GM12892 (cell line): ENCODE measurements at regions not wholly inside any gene's neighbourhood (a gene's known extent, or its start where the extent isn't known, plus 50 kb on each side); places are given as distances from the start of the nearest gene placed in this dataset.

Source experiments
- DNase-seq: peaks from one replicate; pipeline ENCODE4 v3.0.0; 2011; ENCODE audit not compliant: insufficient read length
- FAIRE-seq: peaks from 2 replicates; lab custom pipeline; 2011; peaks lifted over from hg19 to GRCh38; lab: Jason Lieb, UNC
- POLR2A ChIP-seq: IDR thresholded peaks from 2 replicates; pipeline ENCODE4 v1.6.1; 2011; ENCODE audit warnings: low read depth, low read length, control low read depth
- POLR2AphosphoS5 ChIP-seq: IDR thresholded peaks from 2 replicates; pipeline ENCODE4 v1.6.1; 2011; ENCODE audit warnings: low read depth, low read length, control low read depth
- TAF1 ChIP-seq: IDR thresholded peaks from 2 replicates; pipeline ENCODE4 v1.6.1; 2011; ENCODE audit warnings: low read depth, mild to moderate bottlenecking, control low read depth, low read length, borderline replicate concordance

- TF ChIP-seq POLR2A, result no peak
- no peak for TF ChIP-seq POLR2AphosphoS5
- TF ChIP-seq TAF1, result no peak
- FAIRE-seq, result no peak
- DNase-seq, result no peak
Measured at GRCh38 chr12:115075552-115076170, 391.7 kb upstream of the TBX3 start.

DNA sequence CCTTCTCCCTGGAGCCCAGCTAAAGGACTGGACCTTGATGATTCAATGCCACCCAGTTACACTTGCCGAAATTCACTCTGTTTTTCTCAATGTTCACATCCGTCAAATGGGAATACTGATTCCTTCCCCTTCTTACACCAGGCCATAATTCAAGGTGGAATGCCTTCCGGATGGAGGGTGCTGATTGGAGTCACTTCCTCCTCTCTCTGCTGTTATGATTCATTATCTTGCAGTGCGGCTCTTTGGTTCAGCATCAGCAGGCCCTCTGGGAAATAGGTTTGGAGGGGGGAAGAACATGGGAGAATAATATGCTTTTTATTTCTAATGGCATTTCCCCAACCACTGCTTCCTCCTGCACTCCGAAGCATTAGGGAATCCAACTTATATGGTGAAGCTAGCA lies 390.6 kb upstream of the TBX3 start:
- DNase-seq, result no peak
- no peak for FAIRE-seq
- TF ChIP-seq POLR2A, result no peak
- TF ChIP-seq POLR2AphosphoS5, result no peak
- no peak for TF ChIP-seq TAF1

DNA sequence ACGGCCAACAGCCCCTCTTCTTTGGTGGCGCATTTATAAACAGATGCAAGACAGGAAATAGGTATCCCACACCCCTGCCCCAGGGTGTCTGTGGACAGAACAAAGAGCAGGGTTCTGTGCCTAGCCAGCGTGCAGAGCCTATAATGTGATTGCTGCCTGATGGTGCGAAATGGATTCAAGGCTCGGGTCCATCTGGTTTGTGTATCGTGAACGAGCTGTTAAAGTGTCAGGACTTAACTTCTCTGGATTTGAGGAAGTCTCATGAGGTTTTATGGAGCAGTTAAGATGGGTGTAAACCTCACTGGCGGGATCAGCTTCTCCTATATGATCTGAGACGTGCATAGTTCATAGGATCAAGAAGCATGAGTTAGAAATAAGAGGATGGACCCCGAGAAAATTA lies 388.7 kb upstream of the TBX3 start:
- TF ChIP-seq POLR2AphosphoS5 (no peak), TAF1 (no peak), POLR2A (no peak)
- DNase-seq, result no peak
- FAIRE-seq, result no peak

DNA sequence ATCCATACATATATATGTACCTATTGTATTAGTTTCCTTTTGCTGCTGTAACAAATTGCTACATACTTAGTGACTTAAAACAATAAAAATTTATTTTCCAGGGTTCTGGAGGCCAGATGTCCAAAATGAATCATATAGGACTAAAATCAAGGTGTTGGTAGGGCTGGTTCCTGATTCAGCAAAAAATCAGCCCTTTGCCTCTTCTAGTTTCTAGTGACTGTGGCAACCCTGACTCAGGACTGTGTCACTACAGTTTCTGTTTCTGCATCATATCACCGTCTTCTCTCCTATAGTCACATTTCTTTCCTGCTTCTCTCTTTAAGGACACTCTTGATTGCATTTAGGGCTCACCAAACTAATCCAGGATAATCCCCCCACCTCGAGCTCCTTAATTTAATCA lies 386.3 kb upstream of the TBX3 start:
- no peak for DNase-seq

GRCh38 chr12:115064296-115064695 lies 380.3 kb upstream of the TBX3 start:
- TF ChIP-seq POLR2A (no peak), POLR2AphosphoS5 (no peak), TAF1 (no peak)
- no peak for DNase-seq

More for the DNA sequence above, 386.3 kb upstream of the TBX3 start:
- no peak for FAIRE-seq
- TF ChIP-seq POLR2AphosphoS5 (no peak), TAF1 (no peak), POLR2A (no peak)

DNA sequence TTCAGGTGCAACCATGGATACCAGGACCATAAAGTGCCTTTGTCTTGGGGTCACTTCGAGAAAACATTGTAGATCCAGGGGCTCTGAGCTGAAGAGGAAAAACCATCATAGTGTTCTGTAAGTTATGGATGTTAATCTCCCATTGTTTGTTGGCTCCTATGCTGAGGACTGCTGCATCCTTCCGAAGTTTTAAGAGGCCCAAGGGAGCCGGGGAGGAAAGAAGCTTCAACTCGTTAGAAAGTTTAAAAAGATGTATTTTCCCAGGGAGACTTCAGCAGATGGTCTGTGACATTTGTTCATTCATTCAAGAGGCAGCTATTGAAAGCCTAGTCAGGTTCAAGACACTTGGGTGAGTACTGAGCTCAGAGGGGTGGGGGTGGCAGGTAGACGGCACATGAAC lies 378.8 kb upstream of the TBX3 start:
- DNase-seq (no peak), FAIRE-seq (no peak)
- TF ChIP-seq POLR2A (no peak), TAF1 (no peak), POLR2AphosphoS5 (no peak)

More at GRCh38 chr12:115064296-115064695, 380.3 kb upstream of the TBX3 start:
- no peak for FAIRE-seq

- TF ChIP-seq TAF1 (no peak), POLR2A (no peak), POLR2AphosphoS5 (no peak)
- FAIRE-seq (no peak), DNase-seq (no peak)
Measured at GRCh38 chr12:115060477-115061168, 376.6 kb upstream of the TBX3 start.

- TF ChIP-seq POLR2AphosphoS5 (no peak), TAF1 (no peak), POLR2A (no peak)
- FAIRE-seq (no peak), DNase-seq (no peak)
Measured at GRCh38 chr12:115057445-115057844, 373.5 kb upstream of the TBX3 start.

DNA sequence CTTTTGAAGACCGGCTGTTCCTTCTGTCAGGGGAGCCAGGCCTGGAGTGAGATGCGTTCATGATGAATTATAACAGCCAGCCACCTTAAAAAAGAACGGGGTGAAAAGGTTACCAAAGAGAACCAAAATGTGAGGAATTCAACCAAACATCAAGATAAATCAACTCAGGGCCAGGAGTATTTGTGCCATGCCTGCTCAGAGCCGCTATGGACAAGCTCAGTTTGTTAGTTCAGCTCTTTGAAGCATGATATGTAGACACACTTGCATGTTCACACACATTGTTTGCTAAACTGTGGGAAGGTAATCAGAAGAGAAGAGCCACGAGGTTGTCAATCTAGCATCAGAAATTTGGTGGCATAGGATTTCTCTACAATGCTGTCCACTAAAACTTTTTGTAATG lies 367.4 kb upstream of the TBX3 start:
- no peak for FAIRE-seq

GRCh38 chr12:115049614-115050013 lies 365.6 kb upstream of the TBX3 start:
- DNase-seq (no peak), FAIRE-seq (no peak)
- TF ChIP-seq POLR2A (no peak), TAF1 (no peak), POLR2AphosphoS5 (no peak)

More for the DNA sequence above, 367.4 kb upstream of the TBX3 start:
- no peak for TF ChIP-seq POLR2A
- no peak for TF ChIP-seq TAF1
- TF ChIP-seq POLR2AphosphoS5, result no peak
- DNase-seq, result no peak

DNA sequence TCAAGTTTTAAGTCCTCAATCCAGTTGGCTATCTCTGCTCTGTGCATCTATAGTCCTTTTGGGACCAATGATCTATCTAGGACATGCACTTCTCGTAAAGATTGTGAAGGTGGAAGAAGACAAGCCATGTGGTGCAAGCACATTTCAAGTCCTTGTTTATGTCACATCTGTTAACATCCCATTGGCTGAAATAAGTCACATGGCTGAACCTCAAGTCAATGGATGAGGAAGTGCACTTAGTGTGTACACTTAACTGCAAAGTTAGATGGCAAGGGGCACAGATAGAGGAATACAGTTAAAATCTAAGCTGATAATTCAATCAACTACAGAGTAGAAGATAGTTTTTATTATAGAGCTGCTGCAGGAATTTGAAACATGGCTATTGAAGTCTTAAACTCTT lies 362.8 kb upstream of the TBX3 start:
- FAIRE-seq (no peak), DNase-seq (no peak)
- TF ChIP-seq TAF1 (no peak), POLR2A (no peak), POLR2AphosphoS5 (no peak)

GRCh38 chr12:115044073-115044472 lies 360.1 kb upstream of the TBX3 start:
- TF ChIP-seq POLR2A, result no peak
- no peak for DNase-seq
- no peak for FAIRE-seq
